ENCODE measurements at regions not wholly inside any gene's neighbourhood (a gene's known extent, or its start where the extent isn't known, plus 50 kb on each side); places are given as distances from the start of the nearest gene placed in this dataset.

DNA sequence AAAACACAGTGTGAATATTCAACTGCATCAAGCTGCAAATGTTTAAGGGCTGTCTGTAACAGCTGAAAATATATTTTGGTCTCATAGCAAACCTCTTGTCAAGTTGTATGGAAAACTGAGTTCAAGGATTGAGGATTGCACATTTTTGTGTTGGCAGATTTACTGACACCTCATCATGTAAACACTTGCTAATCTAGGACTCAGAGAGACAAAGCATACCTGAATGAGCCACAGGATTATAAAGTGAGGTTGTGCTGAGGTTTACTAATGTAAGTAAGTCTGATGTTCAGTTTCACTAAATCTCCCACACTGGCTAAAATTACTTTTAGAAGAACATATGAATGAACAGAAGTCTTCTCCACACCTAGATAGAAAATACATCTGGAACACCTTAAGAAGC, 1993.1 kb upstream of the CELF4 start:
- TF ChIP-seq, protein P1, sequence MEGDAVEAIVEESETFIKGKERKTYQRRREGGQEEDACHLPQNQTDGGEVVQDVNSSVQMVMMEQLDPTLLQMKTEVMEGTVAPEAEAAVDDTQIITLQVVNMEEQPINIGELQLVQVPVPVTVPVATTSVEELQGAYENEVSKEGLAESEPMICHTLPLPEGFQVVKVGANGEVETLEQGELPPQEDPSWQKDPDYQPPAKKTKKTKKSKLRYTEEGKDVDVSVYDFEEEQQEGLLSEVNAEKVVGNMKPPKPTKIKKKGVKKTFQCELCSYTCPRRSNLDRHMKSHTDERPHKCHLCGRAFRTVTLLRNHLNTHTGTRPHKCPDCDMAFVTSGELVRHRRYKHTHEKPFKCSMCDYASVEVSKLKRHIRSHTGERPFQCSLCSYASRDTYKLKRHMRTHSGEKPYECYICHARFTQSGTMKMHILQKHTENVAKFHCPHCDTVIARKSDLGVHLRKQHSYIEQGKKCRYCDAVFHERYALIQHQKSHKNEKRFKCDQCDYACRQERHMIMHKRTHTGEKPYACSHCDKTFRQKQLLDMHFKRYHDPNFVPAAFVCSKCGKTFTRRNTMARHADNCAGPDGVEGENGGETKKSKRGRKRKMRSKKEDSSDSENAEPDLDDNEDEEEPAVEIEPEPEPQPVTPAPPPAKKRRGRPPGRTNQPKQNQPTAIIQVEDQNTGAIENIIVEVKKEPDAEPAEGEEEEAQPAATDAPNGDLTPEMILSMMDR (IDR thresholded peaks at IDR 0.05; ENCODE audit: insufficient read depth, low read length, poor library complexity, severe bottlenecking), result no peak
- Histone ChIP-seq H3K36me3 (ENCODE audit: control insufficient read depth, insufficient read depth, low read length) (no peaks in the 10 kb centered on the region), H3K27me3 (replicated peaks; ENCODE audit: control insufficient read depth, insufficient read depth, low read length) (no peaks in the 10 kb centered on the region), H3K4me3 (replicated peaks; ENCODE audit: low read depth, low read length) (no peak overlapping the region)
- no peak for DNase-seq (ENCODE audit: extremely low read depth, insufficient read length)

DNA sequence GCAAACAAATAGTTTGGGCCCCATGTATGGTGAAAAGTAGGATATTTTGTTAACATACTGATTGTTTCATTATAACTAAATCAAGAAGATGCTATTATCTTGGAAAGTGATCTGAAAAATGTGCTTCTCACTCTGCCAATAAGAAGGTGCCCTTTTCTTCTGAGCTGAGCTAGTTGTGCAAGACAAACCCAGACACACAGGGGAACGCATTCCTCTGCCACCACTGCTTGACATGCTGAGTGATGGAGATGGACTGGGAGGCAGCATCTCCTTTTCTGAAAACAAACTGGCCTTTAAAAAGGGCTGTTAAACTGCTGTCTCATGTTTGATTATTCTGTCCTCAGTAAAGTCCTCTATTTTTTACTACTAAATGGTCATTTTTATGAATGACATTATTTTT, 1989.9 kb upstream of the CELF4 start:
- H3K36me3 ChIP-seq (ENCODE audit: control insufficient read depth, insufficient read depth, low read length), result no peaks in the 10 kb centered on the region
- DNase-seq (ENCODE audit: extremely low read depth, insufficient read length), result no peak
- TF ChIP-seq, protein P1 (IDR thresholded peaks at IDR 0.05; ENCODE audit: insufficient read depth, low read length, poor library complexity, severe bottlenecking), result no peak
- no peak overlapping the region for H3K4me3 ChIP-seq (replicated peaks; ENCODE audit: low read depth, low read length)
- no peaks in the 10 kb centered on the region for H3K27me3 ChIP-seq (replicated peaks; ENCODE audit: control insufficient read depth, insufficient read depth, low read length)

- TF ChIP-seq, protein P1 (IDR thresholded peaks at IDR 0.05; ENCODE audit: insufficient read depth, low read length, poor library complexity, severe bottlenecking), result no peak
- no peak for DNase-seq (ENCODE audit: extremely low read depth, insufficient read length)
- Histone ChIP-seq H3K4me3 (replicated peaks; ENCODE audit: low read depth, low read length) (no peak overlapping the region), H3K36me3 (ENCODE audit: control insufficient read depth, insufficient read depth, low read length) (no peaks in the 10 kb centered on the region), H3K27me3 (replicated peaks; ENCODE audit: control insufficient read depth, insufficient read depth, low read length) (no peaks in the 10 kb centered on the region)
Observed at GRCh38 chr18:39550701-39551100, 1985.1 kb upstream of the CELF4 start.

- TF ChIP-seq, protein P1 (IDR thresholded peaks at IDR 0.05; ENCODE audit: insufficient read depth, low read length, poor library complexity, severe bottlenecking), result no peak
- Histone ChIP-seq H3K27me3 (replicated peaks; ENCODE audit: control insufficient read depth, insufficient read depth, low read length) (no peaks in the 10 kb centered on the region), H3K36me3 (ENCODE audit: control insufficient read depth, insufficient read depth, low read length) (no peaks in the 10 kb centered on the region), H3K4me3 (replicated peaks; ENCODE audit: low read depth, low read length) (no peak overlapping the region)
- DNase-seq (ENCODE audit: extremely low read depth, insufficient read length), result no peak
Observed at GRCh38 chr18:39549144-39549543, 1983.5 kb upstream of the CELF4 start.

DNA sequence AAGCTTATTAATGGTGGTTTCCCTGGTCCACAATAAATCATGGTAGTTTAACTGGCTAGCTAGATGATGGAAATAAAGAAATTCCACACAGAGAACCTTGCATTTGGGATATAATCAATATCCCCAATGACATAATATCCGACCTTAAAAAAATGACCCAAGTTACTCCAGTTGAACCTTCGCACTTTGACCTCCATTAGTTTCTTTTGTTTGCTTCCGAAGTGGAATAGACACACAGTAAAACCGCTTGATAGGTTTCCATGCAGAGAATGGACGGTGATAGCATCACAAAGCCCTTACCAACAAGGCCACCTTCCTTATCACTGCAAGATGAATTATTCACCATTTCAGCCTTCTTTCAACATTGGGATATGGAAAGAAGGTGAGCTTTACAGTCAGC, 1966.1 kb upstream of the CELF4 start:
- Histone ChIP-seq H3K36me3 (ENCODE audit: control insufficient read depth, insufficient read depth, low read length) (no peaks in the 10 kb centered on the region), H3K27me3 (replicated peaks; ENCODE audit: control insufficient read depth, insufficient read depth, low read length) (no peaks in the 10 kb centered on the region), H3K4me3 (replicated peaks; ENCODE audit: low read depth, low read length) (no peak overlapping the region)
- TF ChIP-seq, protein P1 (IDR thresholded peaks at IDR 0.05; ENCODE audit: insufficient read depth, low read length, poor library complexity, severe bottlenecking), result no peak
- no peak for DNase-seq (ENCODE audit: extremely low read depth, insufficient read length)

GRCh38 chr18:39529358-39529757, 1963.8 kb upstream of the CELF4 start:
- H3K4me3 ChIP-seq (replicated peaks; ENCODE audit: low read depth, low read length), result no peak overlapping the region
- no peak for DNase-seq (ENCODE audit: extremely low read depth, insufficient read length)
- TF ChIP-seq, protein P1 (IDR thresholded peaks at IDR 0.05; ENCODE audit: insufficient read depth, low read length, poor library complexity, severe bottlenecking), result no peak

More at GRCh38 chr18:39529358-39529757, 1963.8 kb upstream of the CELF4 start:
- Histone ChIP-seq H3K36me3 (ENCODE audit: control insufficient read depth, insufficient read depth, low read length) (no peaks in the 10 kb centered on the region), H3K27me3 (replicated peaks; ENCODE audit: control insufficient read depth, insufficient read depth, low read length) (no peaks in the 10 kb centered on the region)

Measured in GM06990 (cell line).